ENCODE measurements at regions not wholly inside any gene's neighbourhood (a gene's known extent, or its start where the extent isn't known, plus 50 kb on each side); places are given as distances from the start of the nearest gene placed in this dataset.
"Not testable (repeated sequence)": the region's sequence is repeated elsewhere in the genome, so short reads cannot be mapped to it uniquely, and the experiment has no call there.

- no peak for DNase-seq
These were observed 194.2 kb upstream of the HDAC4 start for GRCh38 chr2:239594772-239595608.

- DNase-seq = no peak
These were observed 193.4 kb upstream of the HDAC4 start for GRCh38 chr2:239594019-239594771.

GRCh38 chr2:239593455-239593854, 192.6 kb upstream of the HDAC4 start:
- no peak for DNase-seq

GRCh38 chr2:239592629-239593290, 191.9 kb upstream of the HDAC4 start:
- DNase-seq = not testable (repeated sequence)

GRCh38 chr2:239590995-239591915, 190.4 kb upstream of the HDAC4 start:
- no peak for DNase-seq

GRCh38 chr2:239590276-239590675, 189.5 kb upstream of the HDAC4 start:
- DNase-seq = no peak

- no peak for DNase-seq
These were observed 189.0 kb upstream of the HDAC4 start for GRCh38 chr2:239589833-239590232.

- DNase-seq = no peak
These were observed 188.5 kb upstream of the HDAC4 start for GRCh38 chr2:239589270-239589825.

GRCh38 chr2:239588451-239589269, 187.8 kb upstream of the HDAC4 start:
- no peak for DNase-seq

- no peak for DNase-seq
These were observed 187.0 kb upstream of the HDAC4 start for GRCh38 chr2:239587841-239588240.

- no peak for DNase-seq
These were observed 186.5 kb upstream of the HDAC4 start for GRCh38 chr2:239587311-239587731.

GRCh38 chr2:239586651-239587310, 186.0 kb upstream of the HDAC4 start:
- no peak for DNase-seq

GRCh38 chr2:239585422-239585821, 184.6 kb upstream of the HDAC4 start:
- no peak for DNase-seq

GRCh38 chr2:239584986-239585385, 184.2 kb upstream of the HDAC4 start:
- DNase-seq = no peak

GRCh38 chr2:239583879-239584859, 183.3 kb upstream of the HDAC4 start:
- no peak for DNase-seq

GRCh38 chr2:239583171-239583878, 182.5 kb upstream of the HDAC4 start:
- DNase-seq = no peak

GRCh38 chr2:239582476-239582875, 181.7 kb upstream of the HDAC4 start:
- DNase-seq = no peak

- DNase-seq = no peak
These were observed 180.6 kb upstream of the HDAC4 start for GRCh38 chr2:239581352-239581901.

- no peak for DNase-seq
These were observed 179.3 kb upstream of the HDAC4 start for GRCh38 chr2:239580199-239580527.
